ENCODE measurements at regions not wholly inside any gene's neighbourhood (a gene's known extent, or its start where the extent isn't known, plus 50 kb on each side); places are given as distances from the start of the nearest gene placed in this dataset.

DNA sequence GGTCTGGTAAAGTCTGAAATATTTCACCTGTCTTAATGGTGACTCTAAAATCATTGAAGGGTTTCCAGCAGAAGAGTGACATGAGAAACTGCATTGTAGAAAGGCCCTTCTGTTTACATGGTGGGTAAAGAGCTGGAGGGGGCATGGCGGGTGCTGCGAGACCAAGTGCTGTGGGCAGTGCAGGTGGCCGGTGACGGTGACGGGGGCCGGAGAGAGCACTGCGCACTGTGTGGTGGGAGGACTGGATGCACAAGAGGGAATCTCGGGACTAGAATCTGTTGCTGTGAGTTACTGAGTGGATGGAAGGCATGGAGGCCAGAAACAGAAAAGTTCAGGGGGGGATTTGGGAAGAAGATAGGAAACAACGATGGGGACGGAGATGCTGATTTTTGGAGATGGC lies 218.7 kb downstream of the USP6NL start (continued):
- TF ChIP-seq GTF2F1 (IDR thresholded peaks at IDR 0.05; ENCODE audit: borderline replicate concordance, low read depth, low read length): no peak

All from H1 (cell line).